HG02852 (cell line): ENCODE measurements at regions not wholly inside any gene's neighbourhood (a gene's known extent, or its start where the extent isn't known, plus 50 kb on each side); places are given as distances from the start of the nearest gene placed in this dataset.
A peak's percentile ranks its signal among the peaks of the same experiment; 100 is the strongest.

Source experiments
- ATAC-seq: cut with Tn5 transposase; IDR thresholded peaks from one replicate; pipeline ENCODE4 v1.9.1; 2021; ENCODE audit warnings: mild to moderate bottlenecking, moderate library complexity; ENCODE audit not compliant: unreplicated experiment

DNA sequence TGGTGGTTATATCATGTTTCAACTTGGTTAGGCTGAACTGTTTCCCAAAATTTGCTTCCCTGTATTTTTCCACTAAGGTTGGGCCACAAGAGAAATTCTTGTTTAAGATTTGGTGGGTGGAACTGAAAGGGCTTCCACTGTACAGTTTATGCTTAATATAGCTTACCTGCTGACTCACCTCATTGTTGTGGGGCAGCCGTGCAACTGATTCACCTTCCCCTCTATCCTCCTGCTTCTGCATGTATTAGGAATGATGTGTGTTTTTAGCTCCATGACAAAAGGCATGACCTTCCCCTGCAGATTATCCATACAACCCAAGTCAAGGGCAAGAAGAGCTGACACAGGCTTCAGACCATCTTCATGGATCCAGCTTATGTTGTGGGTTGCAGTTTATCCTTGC is 98.4 kb upstream of the GULP1 start:
- no peak for ATAC-seq

- ATAC-seq, result no peak
Observed at GRCh38 chr2:188196343-188197008, 95.2 kb upstream of the GULP1 start.

GRCh38 chr2:188199716-188200128 is 92.0 kb upstream of the GULP1 start:
- ATAC-seq, result no peak

DNA sequence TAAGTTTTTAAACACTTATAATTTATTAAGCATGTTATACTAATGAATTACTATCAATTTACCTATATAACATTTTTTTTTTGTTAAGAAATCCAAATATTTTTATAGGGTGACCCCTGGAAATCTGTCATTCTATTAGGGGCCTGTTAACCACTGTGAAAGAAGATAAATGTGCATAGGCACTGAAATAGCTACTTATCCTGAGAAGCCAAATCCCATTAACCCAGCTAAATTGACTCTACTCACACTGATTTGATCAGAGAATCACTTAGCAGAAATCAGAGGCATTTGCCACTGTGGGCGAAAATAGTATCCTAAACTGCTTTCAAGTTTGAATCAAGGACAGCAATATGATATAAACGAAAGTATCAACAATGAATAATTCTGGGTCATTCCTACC is 90.0 kb upstream of the GULP1 start:
- no peak for ATAC-seq

- ATAC-seq, result no peak
Observed at GRCh38 chr2:188202777-188203176, 88.9 kb upstream of the GULP1 start.

DNA sequence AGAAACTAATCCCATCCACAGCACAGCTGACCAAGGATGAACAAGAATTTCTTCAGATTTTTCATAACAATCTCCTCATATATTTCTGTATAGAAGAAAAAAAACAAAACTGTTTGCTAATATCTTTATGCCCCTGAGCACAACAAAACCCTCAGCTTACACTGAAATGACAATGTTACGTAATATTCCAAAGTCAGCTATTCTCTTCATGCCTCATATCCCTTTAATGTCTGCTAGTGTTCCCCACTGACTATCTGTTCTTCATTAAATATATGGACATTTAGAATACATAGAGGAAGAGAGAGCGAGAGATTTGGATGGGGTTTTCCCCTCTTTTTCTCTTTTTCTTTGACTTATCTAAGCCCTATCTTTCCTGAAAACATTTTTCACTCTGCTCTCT is 87.9 kb upstream of the GULP1 start:
- no peak for ATAC-seq

- ATAC-seq, result no peak
Observed at GRCh38 chr2:188204824-188205223, 86.8 kb upstream of the GULP1 start.

DNA sequence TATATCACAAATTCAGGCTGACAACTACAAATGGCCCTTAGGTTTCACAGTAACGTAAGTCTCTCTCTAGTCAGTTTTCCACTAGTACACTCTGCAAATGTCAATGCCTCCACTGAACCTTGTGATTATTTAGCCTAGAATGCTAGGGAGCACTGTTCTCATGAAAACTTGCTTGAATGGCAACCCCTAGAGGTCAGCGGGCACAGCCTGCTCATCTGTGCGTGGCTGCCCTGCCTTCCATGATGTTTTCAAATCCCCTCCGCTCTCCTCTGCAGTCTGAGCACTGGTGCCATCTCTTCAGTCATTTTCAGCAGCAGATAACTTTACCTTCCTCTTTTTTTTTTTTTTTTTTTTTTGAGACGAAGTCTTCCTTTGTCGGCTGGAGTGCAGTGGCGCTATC is 84.1 kb upstream of the GULP1 start:
- ATAC-seq, result no peak

GRCh38 chr2:188209218-188209617 is 82.5 kb upstream of the GULP1 start:
- ATAC-seq, result no peak

DNA sequence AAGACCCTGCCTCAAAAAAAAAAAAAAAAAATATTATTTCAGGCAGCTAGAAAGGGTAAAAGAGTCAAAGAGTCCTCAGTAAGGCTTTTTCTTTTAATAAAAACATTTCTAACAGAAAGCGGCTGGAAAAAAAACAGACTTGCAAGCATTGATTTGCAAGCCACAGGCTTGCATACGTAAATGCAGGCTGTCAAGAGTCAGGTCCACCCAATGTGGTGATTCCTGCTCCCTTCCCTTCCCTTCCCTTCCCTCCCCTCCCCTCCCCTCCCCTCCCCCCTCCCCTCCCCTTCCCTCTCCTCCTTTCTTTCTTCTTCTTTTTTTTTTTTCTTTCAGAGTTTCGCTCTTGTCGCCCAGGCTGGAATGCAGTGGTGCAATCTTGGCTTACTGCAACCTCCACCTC is 74.4 kb upstream of the GULP1 start:
- no peak for ATAC-seq

DNA sequence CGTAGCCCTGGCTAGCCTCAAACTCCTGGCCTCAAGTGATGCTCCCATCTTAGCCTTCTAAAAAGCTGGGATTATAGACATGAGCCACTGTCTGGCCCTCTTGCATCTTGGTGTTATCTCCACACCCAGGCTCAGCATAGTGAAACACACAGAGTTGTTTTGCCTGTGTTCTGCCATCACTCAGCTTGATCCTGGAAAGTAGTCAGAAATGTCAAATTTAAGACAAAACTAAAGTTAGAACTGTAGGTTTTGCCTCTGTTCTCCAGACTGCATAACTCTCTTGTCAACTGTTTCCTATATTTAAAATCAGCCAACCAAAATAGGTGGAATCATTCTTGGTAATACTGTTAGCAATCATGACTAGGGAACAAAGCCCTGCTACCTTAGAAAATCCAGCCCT is 72.1 kb upstream of the GULP1 start:
- ATAC-seq, result no peak

DNA sequence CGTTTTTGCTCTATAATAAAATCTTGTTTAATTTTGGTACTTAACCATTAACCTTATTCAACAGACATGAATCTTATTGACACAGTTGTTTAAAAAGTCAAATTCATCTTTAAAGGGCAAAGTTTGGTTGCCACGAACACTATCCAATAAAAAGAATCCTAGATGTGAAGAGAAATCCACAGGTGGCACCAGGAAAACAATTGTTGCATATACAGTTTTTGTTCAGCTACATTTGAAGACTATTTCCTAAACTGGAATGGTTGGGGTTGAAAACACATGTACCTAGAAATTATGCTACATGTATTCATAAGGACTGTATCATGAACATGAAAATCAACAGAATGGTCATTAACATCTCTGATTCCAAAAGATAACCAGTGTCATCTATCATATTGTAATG is 71.1 kb upstream of the GULP1 start:
- no peak for ATAC-seq

DNA sequence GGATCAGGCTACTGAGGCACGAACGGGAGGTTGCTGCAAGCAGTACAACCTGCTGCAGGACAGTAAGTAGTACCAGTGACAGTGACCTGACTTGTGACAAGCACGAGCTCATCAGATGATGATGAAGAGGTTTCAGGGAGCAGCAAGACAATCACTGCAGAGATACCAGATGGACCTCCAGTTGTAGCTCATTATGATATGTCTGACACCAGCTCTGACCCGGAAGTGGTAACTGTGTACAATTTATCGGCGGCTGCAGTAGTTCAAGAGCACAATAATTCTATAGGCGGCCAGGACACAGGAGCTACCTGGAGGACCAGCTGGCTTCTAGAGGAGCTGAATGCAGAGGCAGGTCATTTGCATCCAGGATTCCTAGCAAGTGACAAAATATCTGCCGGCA is 64.0 kb upstream of the GULP1 start:
- ATAC-seq, result no peak

- ATAC-seq, result peak; percentile 95
Observed at GRCh38 chr2:188235364-188235763, 56.3 kb upstream of the GULP1 start.

DNA sequence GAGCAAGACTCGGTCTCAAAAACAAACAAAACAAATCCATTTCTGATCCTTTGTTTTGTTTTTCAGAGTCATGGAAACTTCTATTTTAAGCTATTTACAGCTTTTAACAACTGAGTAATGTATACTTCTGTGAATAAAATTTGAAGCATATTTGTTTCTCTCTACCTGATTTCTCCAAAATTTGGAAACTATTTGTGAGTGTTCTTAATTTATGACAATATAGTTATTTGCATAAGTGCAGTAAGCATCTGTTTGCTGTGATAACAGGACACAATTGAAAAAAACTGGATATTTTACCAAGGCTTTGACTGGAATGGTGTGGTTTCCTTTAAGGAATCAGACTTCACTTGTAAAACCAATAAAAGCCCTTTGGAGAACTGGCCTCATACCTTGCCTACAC is 53.3 kb upstream of the GULP1 start:
- no peak for ATAC-seq
